ENCODE measurements at regions not wholly inside any gene's neighbourhood (a gene's known extent, or its start where the extent isn't known, plus 50 kb on each side); places are given as distances from the start of the nearest gene placed in this dataset.

- intact Hi-C loops (cut with DNase I), result no loop called here
- H3K4me3 ChIP-seq, result no peak overlapping the region
- H3K36me3 ChIP-seq, result no peaks in the 10 kb centered on the region
- DNase-seq (ENCODE audit: extremely low spot score), result no peak
- no peaks in the 10 kb centered on the region for H3K9me3 ChIP-seq
- H3K27me3 ChIP-seq, result no peaks in the 10 kb centered on the region
- no peak overlapping the region for H3K27ac ChIP-seq (replicated peaks in 1 of 4)
- H3K4me1 ChIP-seq, result no peaks in the 10 kb centered on the region
- WGBS, result 100% methylated on average over 2 of the region's 2 CpGs
- TF ChIP-seq CTCF (IDR thresholded peaks at IDR 0.05) (no peak), POLR2A (IDR thresholded peaks at IDR 0.05; ENCODE audit: low read depth) (no peak), EP300 (IDR thresholded peaks at IDR 0.05) (no peak), POLR2AphosphoS5 (IDR thresholded peaks at IDR 0.05) (no peak)
Measured at GRCh38 chr2:234578389-234578788, 81.5 kb upstream of the ARL4C start.

- intact Hi-C loops (cut with DNase I), result no loop called here
- H3K36me3 ChIP-seq, result no peaks in the 10 kb centered on the region
- H3K4me3 ChIP-seq, result no peak overlapping the region
- no peaks in the 10 kb centered on the region for H3K9me3 ChIP-seq
- WGBS, result 62% methylated on average over 5 of the region's 5 CpGs
- no peaks in the 10 kb centered on the region for H3K4me1 ChIP-seq
- no peak for TF ChIP-seq POLR2AphosphoS5 (IDR thresholded peaks at IDR 0.05)
- no peak for TF ChIP-seq POLR2A (IDR thresholded peaks at IDR 0.05; ENCODE audit: low read depth)
- TF ChIP-seq CTCF (IDR thresholded peaks at IDR 0.05), result no peak
- no peak for TF ChIP-seq EP300 (IDR thresholded peaks at IDR 0.05)
- no peak overlapping the region for H3K27ac ChIP-seq (replicated peaks in 1 of 4)
- no peak for DNase-seq (ENCODE audit: extremely low spot score)
- H3K27me3 ChIP-seq, result no peaks in the 10 kb centered on the region
Measured at GRCh38 chr2:234577191-234577590, 80.3 kb upstream of the ARL4C start.

DNA sequence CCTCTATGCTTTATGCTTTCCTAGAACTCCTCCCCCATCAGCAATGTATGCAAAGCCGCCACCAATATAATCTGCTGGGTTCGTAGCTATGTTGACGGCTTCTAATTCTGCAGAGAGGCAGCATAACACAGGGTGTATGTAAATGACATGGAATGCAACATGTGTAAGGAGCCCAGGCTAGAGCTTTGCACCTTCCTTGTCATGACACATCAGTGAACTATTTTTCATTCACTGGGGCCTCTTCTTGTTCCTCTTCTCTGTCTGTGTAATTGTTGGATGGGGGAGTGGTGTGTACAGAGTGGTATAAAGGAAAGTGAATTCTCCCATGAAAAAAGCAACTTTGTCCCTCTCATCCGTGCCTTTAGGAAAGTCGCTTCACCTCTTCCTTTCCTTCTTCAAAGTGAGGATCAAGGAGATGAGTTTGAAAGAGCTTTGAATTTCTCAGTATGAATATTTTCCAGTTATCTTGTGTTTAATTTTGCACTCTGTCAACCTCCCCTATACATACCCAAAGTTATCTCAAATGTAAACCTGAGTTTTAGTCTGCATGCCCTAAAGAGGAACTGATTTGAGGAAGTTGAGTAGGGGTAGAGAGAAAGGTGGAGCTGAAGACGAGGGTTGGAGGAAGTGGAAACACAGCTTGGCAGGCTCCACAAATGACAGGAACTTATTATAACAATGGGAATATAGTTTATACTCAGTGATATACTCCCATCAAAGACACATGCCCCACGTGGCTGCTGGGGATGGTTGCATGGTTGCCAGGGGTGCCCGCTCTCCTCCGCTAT lies 74.9 kb upstream of the ARL4C start:
- Histone ChIP-seq H3K36me3 (no peaks in the 10 kb centered on the region), H3K4me1 (no peaks in the 10 kb centered on the region), H3K9me3 (no peaks in the 10 kb centered on the region), H3K4me3 (no peak overlapping the region), H3K27me3 (peaks cover 0 to 9% (median 0%) of the 10 kb centered on the region in 4 donors), H3K27ac (replicated peaks in 1 of 4) (no peak overlapping the region)
- intact Hi-C loops (cut with DNase I), result no loop called here
- TF ChIP-seq EP300 (IDR thresholded peaks at IDR 0.05) (no peak), CTCF (IDR thresholded peaks at IDR 0.05) (no peak), POLR2A (IDR thresholded peaks at IDR 0.05; ENCODE audit: low read depth) (no peak), POLR2AphosphoS5 (IDR thresholded peaks at IDR 0.05) (no peak)
- 76% methylated on average over 8 of the region's 9 CpGs for WGBS
- no peak for DNase-seq (ENCODE audit: extremely low spot score)

- WGBS, result 85% methylated on average over 7 of the region's 7 CpGs
- H3K9me3 ChIP-seq, result no peaks in the 10 kb centered on the region
- no peak for DNase-seq (ENCODE audit: extremely low spot score)
- no peaks in the 10 kb centered on the region for H3K4me1 ChIP-seq
- no peak overlapping the region for H3K27ac ChIP-seq (replicated peaks in 1 of 4)
- TF ChIP-seq EP300 (IDR thresholded peaks at IDR 0.05), result no peak
- TF ChIP-seq CTCF (IDR thresholded peaks at IDR 0.05), result no peak
- TF ChIP-seq POLR2A (IDR thresholded peaks at IDR 0.05; ENCODE audit: low read depth), result no peak
- TF ChIP-seq POLR2AphosphoS5 (IDR thresholded peaks at IDR 0.05), result no peak
- intact Hi-C loops (cut with DNase I), result no loop called here
- H3K27me3 ChIP-seq, result peaks cover 0 to 9% (median 0%) of the 10 kb centered on the region in 4 donors
- no peak overlapping the region for H3K4me3 ChIP-seq
- no peaks in the 10 kb centered on the region for H3K36me3 ChIP-seq
Measured at GRCh38 chr2:234570476-234570875, 73.6 kb upstream of the ARL4C start.

Measured in esophagus muscularis mucosa (tissue), 4 donors.